KBM-7 (cell line): ENCODE measurements at regions not wholly inside any gene's neighbourhood (a gene's known extent, or its start where the extent isn't known, plus 50 kb on each side); places are given as distances from the start of the nearest gene placed in this dataset.

Experiments used
- DNase-seq: peaks from one replicate; pipeline ENCODE4 v3.0.0-alpha.2; 2015
- in situ Hi-C: fragments of 300-500 bp; cut with MboI; formaldehyde crosslinking; loops from 2 replicates; pipeline ENCODE4 v1.14.3; 2020; ENCODE audit warnings: low sequenced_read_pairs, low pct_unique_long_range_greater_than_20kb, mixed read lengths

- in situ Hi-C loops, result no loop called here
- peak; percentile 66 for DNase-seq
Observed at GRCh38 chr1:50308878-50309277, 114.4 kb downstream of the DMRTA2 start.

GRCh38 chr1:50305808-50306207 is 117.4 kb downstream of the DMRTA2 start:
- no peak for DNase-seq
- in situ Hi-C loops, result no loop called here

DNA sequence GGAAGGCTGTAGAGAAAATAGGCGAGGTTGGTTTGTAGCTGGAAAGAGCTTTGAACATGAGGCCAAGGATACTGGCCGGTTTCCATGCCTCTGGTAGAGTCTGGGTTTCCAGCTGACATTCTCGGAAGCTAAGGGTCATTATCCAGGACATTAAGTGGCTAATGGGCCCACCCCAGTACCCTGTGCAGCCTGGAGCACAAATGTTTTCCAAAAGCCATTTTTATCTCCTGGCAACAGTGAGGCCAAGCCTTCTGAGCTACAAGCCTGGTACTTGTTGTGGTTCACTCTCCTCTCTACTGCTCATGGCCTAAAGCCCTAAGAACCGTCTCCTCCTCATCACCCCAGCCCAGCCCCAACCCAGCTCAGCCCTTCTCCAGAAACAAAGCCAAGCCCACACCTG is 122.9 kb downstream of the DMRTA2 start:
- no peak for DNase-seq
- in situ Hi-C loops, result no loop called here

- in situ Hi-C loops, result no loop called here
- DNase-seq, result no peak
Observed at GRCh38 chr1:50295566-50295965, 127.7 kb downstream of the DMRTA2 start.

GRCh38 chr1:50292276-50292675 is 131.0 kb downstream of the DMRTA2 start:
- in situ Hi-C loops, result no loop called here

GRCh38 chr1:50289495-50289894 is 133.7 kb downstream of the DMRTA2 start:
- DNase-seq, result no peak
- in situ Hi-C loops, result no loop called here

More at GRCh38 chr1:50292276-50292675, 131.0 kb downstream of the DMRTA2 start:
- DNase-seq, result no peak

DNA sequence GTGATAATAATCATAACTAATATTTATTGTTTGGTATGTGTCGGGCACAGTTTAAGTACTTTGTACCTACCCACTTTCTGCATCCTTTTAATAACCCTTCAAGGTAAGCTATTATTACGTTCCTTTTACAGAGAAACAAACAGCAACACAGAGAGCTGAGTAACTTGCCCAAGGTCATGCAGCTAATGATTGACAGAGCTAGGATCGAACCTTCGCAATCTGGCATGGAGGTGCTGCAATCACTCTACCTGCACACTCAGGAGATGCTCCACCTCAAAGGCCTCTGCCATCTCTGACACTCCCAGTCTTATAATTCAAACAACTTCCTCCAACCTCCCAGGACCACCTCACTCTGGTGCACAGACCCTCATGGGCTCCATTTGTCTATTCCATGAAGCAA is 137.2 kb downstream of the DMRTA2 start:
- in situ Hi-C loops, result no loop called here
- no peak for DNase-seq

DNA sequence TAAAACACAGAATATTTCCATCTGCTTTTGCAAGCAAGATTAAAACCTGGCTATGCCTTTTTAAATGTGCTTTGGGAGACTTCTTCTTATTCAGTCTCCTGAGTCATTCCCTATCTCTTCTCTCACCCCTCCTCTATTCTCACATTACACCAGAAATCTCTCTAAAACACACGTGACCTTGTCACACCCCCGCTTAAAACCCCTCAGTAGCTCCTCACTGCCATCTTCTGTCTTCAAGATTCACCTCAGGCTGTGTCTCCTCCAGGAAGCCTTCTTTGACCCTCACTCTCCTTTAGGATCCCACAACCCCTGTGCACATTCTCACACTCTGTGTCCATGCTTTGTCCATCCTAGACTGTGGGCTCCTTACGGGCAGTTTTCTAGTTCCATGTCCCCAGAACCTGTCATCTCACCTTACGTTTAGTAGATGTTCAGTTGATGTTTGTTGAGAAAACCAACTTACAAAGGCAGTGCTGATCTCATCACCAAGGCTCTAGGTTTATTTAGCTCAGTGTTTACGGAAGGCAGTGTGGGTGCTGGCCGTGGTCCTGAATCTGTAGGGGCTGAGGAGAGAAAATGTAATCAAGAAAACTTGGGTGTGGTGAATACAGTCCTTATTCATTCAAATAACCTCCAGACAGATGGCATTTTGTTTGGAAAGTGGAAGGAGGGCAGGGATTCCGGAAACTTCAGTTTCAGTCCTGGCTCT is 143.5 kb downstream of the DMRTA2 start:
- peak; percentile 5 for DNase-seq
- in situ Hi-C loops, result no loop called here

DNA sequence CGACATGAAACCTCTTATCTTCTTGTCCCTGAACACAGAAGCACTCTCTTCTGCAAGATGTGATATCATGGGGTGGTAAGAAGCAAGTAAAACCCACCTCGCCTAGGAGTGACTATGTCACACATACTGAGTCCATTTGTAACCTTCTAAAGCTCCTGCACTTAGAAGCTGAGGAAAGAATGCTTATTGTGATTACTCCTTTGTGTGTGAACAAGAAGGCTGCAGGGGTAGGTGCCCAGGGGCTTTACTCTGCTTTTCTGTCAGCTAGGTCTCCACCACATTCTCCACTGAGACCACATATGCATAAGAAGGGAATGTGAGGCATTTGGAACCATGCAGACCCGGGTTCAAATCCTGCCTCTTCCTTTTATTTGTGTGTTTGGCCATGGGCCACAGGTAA is 144.3 kb downstream of the DMRTA2 start:
- DNase-seq, result no peak
- in situ Hi-C loops, result no loop called here

DNA sequence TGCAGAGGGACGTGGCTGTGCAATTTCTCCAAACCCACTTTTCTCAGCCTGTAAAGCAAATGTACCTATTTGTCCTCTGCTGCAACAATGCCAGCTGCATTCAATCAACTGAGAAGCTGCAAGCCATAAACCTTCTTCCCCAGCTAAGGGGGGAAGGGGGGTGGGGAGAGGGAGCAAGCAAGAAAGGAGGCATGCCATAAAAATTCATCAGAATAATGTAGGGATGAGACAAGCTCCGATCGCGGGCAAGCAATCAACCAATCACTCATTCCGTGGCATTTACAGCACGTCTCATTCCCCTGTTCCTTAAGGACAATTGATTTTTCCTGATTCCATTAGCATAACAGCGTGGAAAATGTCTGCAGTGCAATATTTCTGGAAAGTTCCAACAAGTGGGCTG is 144.8 kb downstream of the DMRTA2 start:
- in situ Hi-C loops, result no loop called here
- DNase-seq, result no peak

- in situ Hi-C loops, result no loop called here
- no peak for DNase-seq
Observed at GRCh38 chr1:50275566-50275965, 147.7 kb downstream of the DMRTA2 start.

DNA sequence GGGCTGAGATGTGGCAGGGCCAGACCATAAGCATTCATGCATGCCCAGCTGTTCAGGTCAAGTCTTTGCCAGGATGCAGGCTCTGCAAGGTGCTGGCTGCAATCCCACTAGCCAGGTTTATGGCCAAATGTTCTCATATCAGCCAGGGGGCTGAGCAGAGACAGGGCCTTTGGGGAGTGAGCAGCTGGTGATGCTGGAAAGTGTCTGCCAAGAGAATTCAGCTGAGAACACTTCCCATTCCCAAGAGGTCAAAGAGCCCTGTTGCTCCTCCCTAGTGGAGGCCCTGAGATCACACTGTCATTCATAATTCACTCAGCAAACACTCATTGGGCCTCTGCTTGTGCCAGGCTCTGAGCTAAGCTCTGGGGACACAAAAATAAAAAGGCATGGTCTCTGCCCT is 150.3 kb downstream of the DMRTA2 start:
- in situ Hi-C loops, result no loop called here
- DNase-seq, result no peak

- in situ Hi-C loops, result no loop called here
- DNase-seq, result peak; percentile 31
Observed at GRCh38 chr1:50271968-50272578, 151.2 kb downstream of the DMRTA2 start.

DNA sequence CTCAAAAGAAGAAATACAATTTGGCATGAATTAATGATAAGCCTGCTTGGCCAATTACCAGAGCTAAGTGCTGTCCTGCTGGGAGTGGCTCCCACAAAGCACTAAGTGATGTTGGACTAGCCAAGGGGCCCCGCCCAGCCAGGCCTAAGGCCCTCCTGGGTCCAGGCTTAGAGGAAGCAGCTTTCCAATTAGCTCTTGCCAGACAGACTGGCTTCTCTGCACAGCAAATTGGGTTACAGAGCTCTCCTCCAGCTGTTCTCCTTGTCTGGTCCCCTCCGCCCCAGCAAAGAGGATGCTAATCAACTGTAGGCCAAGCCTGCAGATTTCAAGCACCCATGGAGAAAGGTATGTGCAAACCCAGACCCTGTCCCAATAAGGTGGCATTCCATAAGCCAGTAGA is 151.9 kb downstream of the DMRTA2 start:
- no peak for DNase-seq
- in situ Hi-C loops, result no loop called here

- DNase-seq, result no peak
- in situ Hi-C loops, result no loop called here
Observed at GRCh38 chr1:50270926-50271325, 152.3 kb downstream of the DMRTA2 start.

GRCh38 chr1:50268049-50268448 is 155.2 kb downstream of the DMRTA2 start:
- DNase-seq, result peak; percentile 6
- in situ Hi-C loops, result no loop called here

GRCh38 chr1:50266509-50266908 is 156.7 kb downstream of the DMRTA2 start:
- in situ Hi-C loops, result no loop called here
- no peak for DNase-seq

GRCh38 chr1:50265790-50266314 is 157.1 kb downstream of the ELAVL4 start:
- no peak for DNase-seq

DNA sequence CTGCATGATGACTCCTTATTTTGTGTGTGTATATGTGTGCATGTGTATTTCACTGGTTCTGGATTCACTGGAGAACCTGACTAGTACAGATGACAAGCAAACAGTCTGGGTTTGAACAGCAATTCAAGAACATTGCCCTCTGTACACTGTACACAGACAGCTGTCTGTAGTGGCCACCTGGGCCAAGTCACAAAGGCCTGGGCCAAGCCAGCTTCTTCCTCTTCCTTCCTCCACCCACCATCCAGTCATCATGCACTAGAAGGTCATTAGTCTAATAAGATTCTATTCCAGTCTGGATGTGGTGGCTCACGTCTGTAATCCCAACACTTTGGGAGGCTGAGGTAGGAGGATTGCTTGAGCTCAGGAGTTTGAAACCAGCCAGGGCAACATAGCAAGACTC is 155.9 kb downstream of the ELAVL4 start:
- no peak for DNase-seq
- in situ Hi-C loops, result no loop called here

More at GRCh38 chr1:50265790-50266314, 157.1 kb downstream of the ELAVL4 start:
- in situ Hi-C loops, result no loop called here

DNA sequence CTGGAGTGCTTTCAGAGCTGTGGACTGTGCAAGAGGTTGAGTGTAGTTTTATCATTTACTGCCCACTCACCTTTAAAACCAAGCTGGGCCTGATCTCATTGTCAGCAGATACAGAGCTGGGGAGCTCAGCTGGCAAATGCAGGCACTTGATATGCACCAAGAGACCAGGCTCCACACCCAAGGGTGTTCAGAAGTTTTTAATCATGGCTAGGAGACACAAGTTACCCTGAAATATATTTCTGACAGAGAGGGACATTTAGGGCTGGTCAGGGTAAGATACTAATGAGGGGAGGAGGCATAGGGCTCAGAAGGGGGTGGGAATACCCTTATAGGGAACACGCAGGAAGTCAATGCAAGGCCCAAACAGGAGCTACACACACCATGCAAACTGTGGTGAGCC is 153.7 kb downstream of the ELAVL4 start:
- no peak for DNase-seq
- in situ Hi-C loops, result no loop called here

- in situ Hi-C loops, result no loop called here
- no peak for DNase-seq
Observed at GRCh38 chr1:50261951-50262350, 153.2 kb downstream of the ELAVL4 start.
